HG03060 (cell line): ENCODE measurements at regions not wholly inside any gene's neighbourhood (a gene's known extent, or its start where the extent isn't known, plus 50 kb on each side); places are given as distances from the start of the nearest gene placed in this dataset.

Source experiments
- ATAC-seq: cut with Tn5 transposase; IDR thresholded peaks from one replicate; pipeline ENCODE4 v1.9.1; 2021; ENCODE audit warnings: low read depth, moderate number of reproducible peaks; ENCODE audit not compliant: unreplicated experiment

DNA sequence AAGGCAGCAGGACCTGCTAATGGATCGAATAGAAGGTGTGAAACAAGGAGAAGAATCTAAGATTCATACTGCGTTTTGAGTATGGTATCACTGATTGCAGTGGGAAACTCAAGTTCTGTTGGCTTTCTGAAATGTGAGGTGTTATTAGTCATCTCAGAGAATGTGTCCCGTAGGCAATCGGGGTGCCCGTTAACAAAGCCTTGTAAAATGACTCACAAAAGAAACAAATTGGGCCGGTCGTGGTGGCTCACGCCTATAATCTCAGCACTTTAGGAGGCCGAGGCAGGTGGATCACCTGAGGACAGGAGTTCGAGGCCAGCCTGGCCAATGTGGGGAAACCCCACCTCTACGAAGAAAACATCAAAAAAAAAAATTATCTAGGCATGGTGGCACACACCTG is 118.2 kb upstream of the C7orf33 start:
- no peak for ATAC-seq

DNA sequence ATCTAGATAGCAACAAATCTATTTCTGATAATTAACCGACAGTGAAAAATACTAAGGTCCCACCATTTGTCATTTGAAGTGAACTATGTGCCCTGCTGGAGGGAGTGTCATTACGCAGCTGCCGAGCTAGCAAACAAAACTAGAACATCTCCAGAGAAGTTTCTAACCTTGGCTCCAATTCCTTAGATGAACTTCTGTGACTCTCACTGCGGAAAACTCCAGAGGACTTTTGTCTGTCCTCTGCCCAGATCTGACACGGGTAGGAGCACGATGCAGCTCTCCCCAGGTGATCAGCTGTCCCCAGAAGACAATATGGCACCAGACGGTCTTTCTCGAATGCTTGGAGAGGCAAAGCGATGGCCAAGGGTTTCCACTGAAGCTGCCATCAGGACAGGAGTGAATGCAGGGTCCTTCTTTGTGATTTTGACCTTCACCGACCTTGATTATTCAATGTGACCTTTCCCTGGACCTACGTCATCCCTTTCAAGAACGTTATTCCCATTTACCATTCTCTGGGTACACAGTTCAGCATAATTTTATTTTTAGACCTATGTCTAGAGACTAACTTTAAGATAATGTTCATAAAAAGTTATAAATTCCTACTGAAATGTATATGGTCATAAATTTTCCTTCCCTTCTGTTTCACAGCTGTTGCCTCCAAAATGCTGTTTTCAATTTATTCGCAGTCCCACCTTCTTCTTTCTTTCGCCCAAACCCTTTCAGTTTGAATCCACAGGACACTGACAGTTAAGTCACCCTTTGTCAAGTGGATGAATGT is 116.7 kb upstream of the C7orf33 start:
- ATAC-seq, result no peak

DNA sequence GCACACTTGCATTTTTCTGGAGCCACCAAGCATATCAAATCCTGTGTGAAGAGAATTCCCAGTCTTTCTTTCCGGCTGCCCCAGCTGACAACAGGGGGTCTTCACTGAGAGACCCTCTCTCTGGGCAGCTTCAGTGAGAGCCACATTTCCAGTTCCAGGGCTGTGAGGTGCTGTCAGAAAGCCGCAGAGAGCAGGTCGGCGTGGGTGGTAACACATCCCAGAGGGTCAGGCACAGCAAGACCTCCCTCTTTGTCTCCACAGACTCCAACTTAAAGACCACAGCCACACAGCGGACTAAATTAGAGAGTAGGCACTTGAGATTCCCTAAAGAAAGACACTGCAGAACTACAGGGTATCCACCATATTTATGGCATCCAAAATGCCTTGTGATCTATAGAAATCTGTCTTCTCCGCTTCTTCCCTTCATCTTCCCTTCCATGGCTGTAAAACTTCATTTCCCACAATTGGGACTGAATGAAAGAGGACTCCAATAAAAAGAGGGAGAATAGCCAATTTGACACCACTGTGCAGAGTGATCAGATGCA is 116.0 kb upstream of the C7orf33 start:
- ATAC-seq, result no peak

DNA sequence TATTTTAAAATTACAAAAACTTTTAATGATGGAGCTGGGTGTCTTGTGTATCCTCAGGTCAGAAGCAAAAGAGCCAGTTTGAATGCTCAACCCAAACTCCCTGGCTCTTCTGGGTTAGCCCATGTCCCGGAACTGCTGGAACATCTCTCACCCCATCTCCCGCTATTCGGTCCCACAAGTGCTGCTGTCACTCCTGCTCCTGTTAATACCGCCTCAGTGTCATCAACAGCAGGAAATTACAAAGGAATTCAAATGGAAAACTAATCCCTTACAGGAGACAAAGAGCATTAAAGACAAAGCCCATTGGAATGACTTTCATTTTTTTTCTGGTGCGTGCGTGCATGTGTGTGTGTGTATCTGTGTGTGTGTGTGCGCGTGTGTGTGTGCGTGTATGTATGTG is 112.0 kb upstream of the C7orf33 start:
- no peak for ATAC-seq

DNA sequence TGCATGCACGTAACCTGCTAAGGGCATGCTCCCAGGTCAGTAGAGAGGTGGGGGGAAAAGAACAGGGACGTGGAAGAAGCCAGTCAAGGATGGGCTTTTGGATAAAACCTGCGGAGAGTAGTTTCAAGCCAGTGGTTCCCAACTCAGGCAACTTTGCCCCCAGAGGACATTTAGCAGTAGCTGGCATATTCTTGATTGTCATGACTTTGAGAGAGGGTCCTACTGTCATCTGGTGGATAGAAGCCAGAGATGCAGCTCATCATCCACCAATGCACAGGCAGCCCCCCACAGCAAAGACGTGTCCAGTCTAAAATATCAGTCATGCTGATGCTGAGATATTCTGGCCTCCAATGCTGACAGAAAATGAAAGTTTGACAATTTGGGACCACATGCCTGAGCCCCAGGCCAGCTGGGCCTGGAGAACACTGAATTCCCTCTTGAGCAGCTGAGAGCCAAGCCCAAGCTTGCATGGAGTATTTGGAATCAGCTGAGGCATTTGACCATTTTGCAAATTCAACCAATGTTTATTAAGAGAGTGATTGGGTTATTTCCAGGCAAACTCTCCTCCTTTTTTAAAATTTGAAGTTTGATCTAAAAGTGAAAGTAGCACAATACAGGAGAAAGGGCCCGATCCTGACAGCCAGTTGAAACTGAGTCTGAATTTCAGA is 110.0 kb upstream of the C7orf33 start:
- no peak for ATAC-seq

DNA sequence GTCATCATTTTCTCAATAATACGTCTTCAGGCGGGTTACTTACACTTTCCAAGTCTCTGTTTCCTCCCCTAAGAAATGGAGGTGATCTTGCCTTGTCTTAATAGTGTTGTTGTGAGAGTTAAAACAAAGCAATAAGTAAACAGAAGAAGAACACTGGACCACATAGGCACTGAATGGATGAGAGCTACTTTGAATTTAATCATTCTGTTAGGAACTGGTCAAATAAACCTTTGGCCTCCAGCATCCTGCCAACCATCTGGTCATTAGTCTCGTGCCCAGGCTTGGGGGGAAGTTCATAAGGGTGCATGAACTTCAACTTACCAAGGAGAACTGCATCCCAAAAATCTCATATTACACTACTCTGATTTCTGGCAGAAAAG is 109.4 kb upstream of the C7orf33 start:
- ATAC-seq, result no peak

DNA sequence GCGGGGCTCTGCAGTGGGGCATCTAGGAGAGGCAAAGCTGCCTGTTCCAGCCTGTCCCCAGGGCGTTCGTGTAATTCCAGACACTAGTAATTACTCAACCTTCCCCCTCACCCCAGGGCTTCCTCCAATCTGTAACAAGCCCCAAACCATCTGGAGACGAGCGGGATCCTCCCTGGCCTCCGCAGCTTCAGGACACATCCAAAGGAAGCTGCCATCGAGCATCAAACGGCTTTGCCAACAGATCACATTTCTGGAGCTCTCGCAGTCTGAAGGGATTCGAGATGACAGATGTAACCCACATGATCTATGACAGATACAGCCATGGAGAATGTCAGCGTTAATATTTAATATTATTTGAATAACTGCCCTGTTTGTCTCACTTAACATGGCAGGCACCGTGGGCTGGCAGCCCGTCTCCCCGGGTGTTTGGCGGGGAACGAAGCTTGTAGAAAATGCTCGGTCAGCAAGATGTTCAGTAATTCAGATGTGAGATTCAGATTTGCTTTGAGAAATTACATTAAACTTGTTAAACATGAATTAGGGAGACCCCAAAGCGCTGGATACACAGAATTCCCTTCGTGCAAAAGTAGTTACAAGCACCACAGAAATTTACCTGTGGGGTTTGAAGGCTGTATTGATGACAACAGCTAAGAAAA is 108.5 kb upstream of the C7orf33 start:
- no peak for ATAC-seq

DNA sequence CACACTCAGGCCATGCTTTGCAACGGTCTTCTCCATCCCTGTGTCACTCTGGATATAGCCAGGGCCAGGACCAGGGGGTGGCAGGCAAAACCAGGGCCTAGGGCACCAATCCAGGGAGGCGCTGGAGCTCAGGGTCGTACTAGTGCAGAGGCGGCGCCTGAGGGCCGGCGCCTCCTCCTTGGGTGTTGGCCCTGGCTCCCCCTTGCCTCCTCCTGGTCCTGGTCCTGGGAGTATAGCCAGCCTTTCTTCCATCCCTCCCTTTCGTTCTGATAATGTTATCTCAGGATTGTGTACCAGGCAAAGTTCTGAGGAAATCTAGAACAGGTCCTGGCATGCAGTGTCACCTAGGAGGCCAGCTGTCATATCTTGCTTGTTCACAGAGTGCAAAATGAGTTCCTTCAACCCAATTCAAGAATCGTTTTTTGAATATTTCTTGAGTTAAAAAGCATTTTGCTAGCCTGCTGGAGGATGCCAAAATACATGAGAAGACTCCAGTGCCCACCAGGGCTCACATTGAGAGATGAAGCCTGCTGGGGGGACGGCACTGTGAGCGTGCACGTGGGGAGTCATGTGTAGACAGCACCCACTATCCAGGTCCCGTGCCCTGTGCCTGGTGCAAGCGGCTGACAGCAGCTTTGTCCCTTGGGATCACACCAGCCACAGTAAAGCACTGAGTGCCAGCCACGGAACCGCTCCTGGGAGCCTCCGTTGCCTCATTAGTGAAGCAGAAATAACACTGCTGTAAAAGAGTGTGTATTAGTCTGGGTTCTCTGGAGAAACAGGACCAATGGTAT is 106.9 kb upstream of the C7orf33 start:
- ATAC-seq, result no peak

DNA sequence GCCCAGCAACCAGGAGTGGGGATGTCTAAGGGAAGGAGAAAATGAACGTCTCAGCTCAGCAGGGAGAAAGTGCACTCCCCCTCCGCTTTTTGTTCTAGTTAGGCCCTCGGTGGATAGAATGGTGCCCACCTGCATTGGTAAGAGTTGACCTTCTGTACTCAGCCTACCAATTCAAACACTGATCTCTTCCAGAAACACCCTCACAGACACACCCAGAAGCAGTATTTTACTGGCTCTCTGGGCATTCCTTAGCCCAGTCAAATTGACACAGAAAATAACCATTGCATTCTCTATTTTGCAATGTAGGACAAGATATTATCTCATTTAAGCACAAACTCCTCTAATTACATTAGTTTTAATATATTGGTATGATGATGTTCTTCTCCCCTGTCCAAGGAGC is 106.1 kb upstream of the C7orf33 start:
- ATAC-seq, result no peak

DNA sequence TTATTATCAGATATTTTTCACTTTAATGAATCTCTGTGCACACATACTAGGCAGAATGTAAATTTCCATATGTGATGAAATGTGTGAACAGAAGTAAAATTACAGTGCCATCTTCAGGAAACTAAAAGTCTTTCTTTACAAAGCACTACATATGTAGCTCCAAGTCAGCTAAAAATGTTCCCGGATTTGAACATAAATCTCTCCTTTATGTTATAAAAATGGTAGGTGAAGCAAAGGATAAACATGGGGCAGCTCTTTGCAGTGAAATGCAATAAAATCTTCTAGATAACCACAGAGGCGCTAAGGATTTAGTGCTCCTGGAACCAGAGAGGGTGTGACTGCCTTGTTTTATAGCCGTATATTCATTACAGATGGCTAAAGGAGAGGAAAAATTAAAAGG is 104.9 kb upstream of the C7orf33 start:
- no peak for ATAC-seq

DNA sequence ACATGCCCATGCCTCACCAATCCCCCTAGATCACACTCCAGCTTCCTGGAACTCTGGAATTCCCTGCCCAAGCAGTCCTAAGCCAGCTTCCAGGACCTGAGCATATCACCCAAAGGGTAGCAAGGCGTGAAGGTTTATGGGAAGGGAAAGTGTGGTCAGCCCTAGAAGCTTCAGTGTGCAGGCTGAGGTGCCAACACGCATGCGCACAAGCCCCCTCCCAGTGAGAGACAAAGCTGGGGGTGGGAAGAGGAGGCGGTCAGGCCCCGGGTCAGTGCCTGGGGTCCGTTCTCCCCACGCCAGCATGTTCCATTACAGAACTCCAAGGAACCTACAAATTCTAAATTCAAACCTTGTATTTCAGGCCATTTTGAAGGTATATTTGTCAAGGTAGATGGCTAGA is 103.6 kb upstream of the C7orf33 start:
- ATAC-seq, result no peak

DNA sequence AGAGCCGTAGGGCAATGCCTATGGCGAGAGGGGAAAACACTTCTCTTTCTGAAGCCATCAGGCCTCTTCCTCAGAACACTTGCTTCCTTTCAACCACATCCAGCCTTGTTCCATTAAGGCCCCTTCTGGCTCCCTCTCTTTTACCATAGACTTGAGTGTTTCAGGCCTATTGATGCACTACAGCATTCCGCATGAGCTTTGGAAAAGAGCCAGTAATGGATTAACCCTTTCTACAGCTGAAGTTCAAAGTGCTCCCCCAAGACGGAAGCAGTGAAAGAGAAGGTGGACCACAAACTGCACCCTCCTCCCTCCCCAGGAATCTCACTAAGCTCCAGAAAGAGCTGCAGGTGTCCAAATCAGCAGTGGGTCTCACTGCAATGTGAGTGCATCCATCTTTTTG is 102.7 kb upstream of the C7orf33 start:
- ATAC-seq, result no peak

DNA sequence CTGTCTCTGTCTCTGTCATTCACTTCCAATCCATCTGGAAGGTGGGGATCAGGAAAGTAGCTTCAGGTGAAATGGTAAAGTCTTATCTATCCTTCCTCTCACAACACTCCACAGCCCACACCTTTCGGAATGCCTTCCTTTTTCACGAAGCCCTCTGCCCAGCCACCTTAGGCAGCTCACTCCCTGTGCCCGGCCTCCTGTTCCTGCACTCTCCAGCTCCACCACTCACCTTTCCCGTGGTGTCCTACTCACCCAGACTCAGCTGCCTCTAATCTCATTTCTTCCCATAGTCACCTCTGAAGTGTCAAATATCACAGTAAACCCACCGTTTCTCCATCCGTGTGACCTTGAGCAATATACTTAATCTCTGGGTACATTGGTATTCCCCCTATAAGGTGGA is 100.9 kb upstream of the C7orf33 start:
- ATAC-seq, result no peak

DNA sequence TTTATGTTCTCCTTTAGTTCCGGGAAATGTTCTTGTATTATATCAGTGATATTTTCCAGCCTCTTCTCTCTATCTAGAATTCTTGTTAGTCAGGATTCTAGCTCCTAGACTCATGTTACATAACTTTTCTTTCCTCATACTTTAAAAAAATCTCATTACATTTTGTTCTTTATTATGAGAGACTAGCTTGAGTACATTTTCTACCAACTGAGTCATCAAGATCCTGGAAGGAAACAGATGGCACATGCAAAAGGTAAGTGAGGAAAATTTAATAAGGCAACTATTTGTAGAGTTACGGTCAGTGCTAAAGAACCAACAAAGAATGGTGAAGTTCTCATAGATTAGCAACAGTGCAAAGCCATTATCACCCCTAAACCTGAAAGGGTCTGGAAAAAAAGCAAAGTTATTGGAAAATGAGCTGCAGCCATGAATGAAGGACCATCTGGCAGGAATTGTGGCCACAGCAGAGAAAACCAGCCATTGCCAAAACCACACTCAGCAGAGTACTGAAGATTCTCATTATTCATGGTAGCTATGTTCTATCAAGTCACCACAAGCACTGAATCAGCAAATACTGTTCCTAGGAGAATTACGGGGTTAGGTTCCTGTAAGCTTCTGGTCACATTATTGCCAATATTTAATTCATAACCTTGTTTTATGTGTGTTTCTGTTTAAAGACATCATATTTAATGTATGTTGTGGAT is 98.3 kb upstream of the C7orf33 start:
- no peak for ATAC-seq

DNA sequence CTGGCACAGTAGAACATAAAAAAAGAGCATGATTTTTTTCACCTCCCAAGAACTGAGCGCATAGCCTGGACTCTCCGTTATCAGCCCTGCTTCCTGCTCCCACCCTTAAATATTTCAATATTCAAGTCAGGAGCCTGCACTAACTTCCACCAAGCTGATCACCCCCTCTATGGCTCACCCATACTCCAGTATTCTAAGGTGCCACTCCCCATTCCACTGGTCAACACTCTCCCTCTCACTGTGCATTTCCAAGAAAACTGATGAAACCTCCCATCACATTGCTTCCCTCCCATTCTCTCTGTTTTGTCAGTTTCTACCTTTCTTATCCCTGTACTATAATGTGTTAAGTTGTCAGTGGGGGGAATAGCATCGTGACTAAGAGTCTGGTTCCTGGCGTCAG is 95.0 kb upstream of the C7orf33 start:
- no peak for ATAC-seq

DNA sequence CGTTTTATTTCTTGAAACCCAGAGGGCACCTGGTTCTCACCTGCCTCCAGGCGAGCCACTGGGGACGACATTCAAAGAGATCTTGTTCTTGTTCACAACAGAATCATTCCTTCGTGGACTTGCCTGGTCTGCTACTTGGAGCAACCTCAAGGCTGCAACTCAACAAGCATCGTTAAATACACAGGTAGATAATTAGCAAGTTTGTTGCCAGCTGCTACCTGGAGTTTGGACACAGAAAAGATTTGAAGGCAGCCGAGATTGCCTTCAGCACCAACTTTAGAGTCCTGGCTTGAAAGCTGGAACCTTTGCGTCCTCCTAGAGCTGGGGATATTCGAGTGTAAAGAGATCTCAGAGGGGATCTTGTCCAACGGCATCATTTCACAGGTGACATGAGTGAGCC is 89.6 kb upstream of the C7orf33 start:
- ATAC-seq, result no peak

DNA sequence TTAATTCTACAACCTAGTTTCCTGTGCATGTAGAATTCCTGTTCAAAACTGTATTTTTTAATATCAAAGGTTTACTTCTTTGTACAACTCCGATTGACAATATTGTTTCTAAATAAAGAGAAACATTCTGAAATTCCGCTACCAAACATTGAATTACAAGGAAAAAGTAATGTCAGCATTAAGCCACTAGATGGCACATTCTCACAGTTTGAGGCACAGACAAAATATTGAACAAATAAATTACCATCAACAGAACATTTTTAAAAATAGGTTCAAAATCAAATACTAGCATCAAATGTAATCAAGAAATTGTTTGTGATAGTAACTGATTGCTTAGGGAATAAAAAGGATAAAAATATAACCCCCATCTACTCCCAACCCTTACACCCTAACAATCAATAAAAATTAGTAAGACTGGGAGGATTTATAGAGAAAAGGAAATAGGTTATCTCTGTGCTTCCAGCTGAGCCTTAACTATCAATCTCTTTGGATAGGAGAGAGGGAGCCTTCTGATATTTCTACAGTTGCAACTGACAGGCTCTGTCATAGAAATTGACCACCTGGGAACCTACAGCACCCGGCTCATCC is 86.6 kb upstream of the C7orf33 start:
- ATAC-seq, result no peak

DNA sequence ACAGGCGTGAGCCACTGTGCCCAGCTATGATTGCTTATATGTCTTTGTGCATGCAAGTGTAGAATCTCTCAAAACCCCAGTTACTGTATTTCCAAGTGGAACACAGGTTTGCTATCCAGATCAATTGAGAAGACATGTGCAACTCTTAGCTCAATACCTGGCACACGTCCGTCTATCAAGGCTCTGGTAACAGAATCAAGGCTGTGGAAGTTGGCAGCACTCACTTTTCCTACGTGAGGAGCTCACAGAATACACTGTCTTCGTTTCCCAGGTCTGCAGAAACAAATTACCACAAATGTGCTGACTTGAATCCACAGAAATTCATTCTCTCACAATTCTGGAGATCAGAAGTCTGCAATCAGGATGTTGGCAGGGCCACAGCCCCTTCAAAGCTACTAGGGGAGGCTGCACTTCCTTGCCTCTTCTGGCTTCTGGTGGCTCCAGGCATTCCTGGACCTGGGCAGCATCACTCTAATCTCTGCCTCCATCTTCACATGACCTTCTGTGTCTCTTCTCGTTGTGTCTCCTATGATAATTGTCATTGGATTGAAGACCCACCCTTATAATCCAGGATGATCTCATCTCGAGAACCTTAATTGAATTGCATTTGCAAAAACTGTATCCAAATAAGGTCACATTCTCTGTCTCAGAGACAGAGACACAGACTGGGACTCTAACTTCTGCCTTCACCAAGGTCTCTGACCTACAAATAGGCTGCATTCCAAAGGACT is 84.8 kb upstream of the C7orf33 start:
- ATAC-seq, result no peak

DNA sequence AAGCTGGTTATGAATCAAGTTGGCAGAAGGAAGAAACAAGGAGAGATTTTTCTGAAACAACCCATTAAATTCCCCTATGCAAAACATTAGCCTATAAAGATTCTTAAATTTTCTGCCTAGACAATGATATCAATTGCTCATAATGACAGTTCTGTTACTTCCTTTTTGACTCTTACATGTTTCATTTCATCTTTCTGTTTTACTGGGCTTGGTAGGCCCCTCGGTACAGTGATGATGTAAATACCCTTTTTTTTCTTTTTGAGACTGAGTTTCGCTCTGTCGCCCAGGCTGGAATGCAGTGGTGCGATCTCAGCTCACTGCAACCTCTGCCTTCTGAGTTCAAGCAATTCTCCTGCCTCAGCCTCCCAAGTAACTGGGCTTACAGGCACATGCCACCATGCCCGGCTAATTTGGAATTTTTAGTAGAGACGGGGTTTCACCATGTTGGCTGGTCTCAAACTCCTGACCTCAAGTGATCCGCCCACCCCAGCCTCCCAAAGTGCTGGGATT is 83.4 kb upstream of the C7orf33 start:
- ATAC-seq, result peak; percentile 99
